Transverse colon (tissue), 4 donors: ENCODE measurements at regions not wholly inside any gene's neighbourhood (a gene's known extent, or its start where the extent isn't known, plus 50 kb on each side); places are given as distances from the start of the nearest gene placed in this dataset.
"Not testable (repeated sequence)": the region's sequence is repeated elsewhere in the genome, so short reads cannot be mapped to it uniquely, and the experiment has no call there.

Experiments
- DNase-seq: peaks from one replicate; pipeline ENCODE4 v3.0.0-alpha.2; 2019
- H3K27ac ChIP-seq, 4 donors: fragments of 200-600 bp; sonication (generic); 2 replicates each; pipeline ENCODE4 v1.5.1; 2016 to 2018; ENCODE audit warnings: inconsistent platforms in 4 of 4
- H3K27me3 ChIP-seq: fragments of 200-600 bp; sonication (generic); 2 replicates; pipeline ENCODE4 v1.5.1; 2017; ENCODE audit warnings: inconsistent platforms
- H3K36me3 ChIP-seq, 4 donors: fragments of 200-600 bp; sonication (generic); 2 replicates each; pipeline ENCODE4 v1.5.1; 2017 to 2019; ENCODE audit warnings: inconsistent platforms in 4 of 4
- H3K4me1 ChIP-seq, 4 donors: fragments of 200-600 bp; sonication (generic); 2 replicates each; pipeline ENCODE4 v1.5.1; 2017 to 2020; ENCODE audit warnings: inconsistent platforms in 4 of 4
- H3K4me3 ChIP-seq, 4 donors: fragments of 200-600 bp; sonication (generic); 1 replicate in 1 of 4; 2 replicates in 3 of 4; pipeline versions ENCODE4 v1.5.1 to v1.6.1; 2017 to 2019; ENCODE audit warnings: inconsistent platforms in 4 of 4
- H3K9me3 ChIP-seq, 2 donors: fragments of 200-600 bp; sonication (generic); 2 replicates each; pipeline ENCODE4 v1.5.1; 2017 to 2019; ENCODE audit warnings: inconsistent platforms in 2 of 2
- CTCF ChIP-seq, 5 experiments: fragments of 200-600 bp in 3 of 5; fragments of 450-650 bp in 2 of 5; sonication (generic) in 3 of 5; IDR thresholded peaks; 1 replicate in 2 of 5; 2 replicates in 3 of 5; pipeline ENCODE4 v1.5.1; 2016 to 2017; ENCODE audit warnings: antibody characterized with exemption in 5 of 5, inconsistent platforms in 3 of 5, mild to moderate bottlenecking in 2 of 5, moderate library complexity in 1 of 5
- EP300 ChIP-seq: sonication (generic); formaldehyde crosslinking; IDR thresholded peaks from one replicate; pipeline ENCODE4 v1.6.1; 2017; ENCODE audit warnings: antibody characterized with exemption, low read depth
- POLR2A ChIP-seq: fragments of 450-650 bp; IDR thresholded peaks from one replicate; pipeline ENCODE4 v1.6.1; 2016; ENCODE audit warnings: antibody characterized with exemption, mild to moderate bottlenecking, moderate library complexity
- POLR2AphosphoS5 ChIP-seq, 3 donors: sonication (generic); formaldehyde crosslinking; IDR thresholded peaks; one replicate each; pipeline ENCODE4 v1.6.1; 2016; ENCODE audit warnings: antibody characterized with exemption in 3 of 3
- WGBS, 2 donors: methylation state at CpG; one replicate each; pipeline ENCODE4 v1.1.5; 2018; ENCODE audit warnings: low coverage in 1 of 2; 5-methylcytosine and 5-hydroxymethylcytosine counted together
- in situ Hi-C, 4 donors: fragments of 200-750 bp; cut with MboI; loops; one replicate each; pipeline versions ENCODE4 v1.15.0 to v1.15.1; 2017; ENCODE audit warnings: low sequenced_read_pairs in 3 of 4, low pct_ligation_motif_present in 1 of 4, low pct_unique_long_range_greater_than_20kb in 1 of 4
- intact Hi-C: fragments of 100-400 bp; cut with DNase I; formaldehyde crosslinking; loops from one replicate; pipeline ENCODE4 v1.15.1; 2023; ENCODE audit warnings: low total_unique reads

- H3K4me1 ChIP-seq = peaks cover 0 to 5% (median 0%) of the 10 kb centered on the region in 4 donors
- no peak for DNase-seq
- peaks cover 0 to 4% of the 10 kb centered on the region in 2 donors for H3K9me3 ChIP-seq
- no peaks in the 10 kb centered on the region for H3K27me3 ChIP-seq
- intact Hi-C loops = no loop called here
- TF ChIP-seq CTCF (IDR thresholded peaks at IDR 0.05) (no peak), EP300 (no peak), POLR2A (no peak), POLR2AphosphoS5 (IDR thresholded peaks at IDR 0.05) (no peak)
- in situ Hi-C loops = no loop called here
- no peak overlapping the region for H3K27ac ChIP-seq
- H3K36me3 ChIP-seq = no peaks in the 10 kb centered on the region
- no peak overlapping the region for H3K4me3 ChIP-seq
Measured at GRCh38 chrX:155751131-155751530, 130.0 kb upstream of the VAMP7 start.

GRCh38 chrX:155747520-155747919 is 133.6 kb upstream of the VAMP7 start:
- intact Hi-C loops = loop anchor here (5.0 kb wide), 1 partner anchor 1305 kb away; the partner anchor contains the start of gene FAM50A
- TF ChIP-seq CTCF (IDR thresholded peaks at IDR 0.05) (no peak), EP300 (no peak), POLR2A (no peak)

GRCh38 chrX:155745792-155746191 is 133.0 kb upstream of the TMLHE start:
- Histone ChIP-seq H3K27me3 (no peaks in the 10 kb centered on the region), H3K27ac (peak overlapping the region in 2 of 4 donors; percentile 51 to 54), H3K4me3 (no peak overlapping the region), H3K4me1 (peaks cover 0 to 17% (median 2%) of the 10 kb centered on the region in 4 donors), H3K36me3 (no peaks in the 10 kb centered on the region), H3K9me3 (peaks cover 0 to 4% of the 10 kb centered on the region in 2 donors)
- TF ChIP-seq POLR2A (no peak), CTCF (IDR thresholded peaks at IDR 0.05) (no peak), EP300 (no peak), POLR2AphosphoS5 (IDR thresholded peaks at IDR 0.05) (no peak)
- in situ Hi-C loops (no loop called here), intact Hi-C loops (loop anchor here (5.0 kb wide), 1 partner anchor 1303 kb away; the partner anchor contains the start of gene FAM50A)
- DNase-seq = peak; percentile 66
- 26 to 50% methylated on average over 2 of the region's 2 CpGs for whole genome bisulfite sequencing, 2 donors

More at GRCh38 chrX:155747520-155747919, 133.6 kb upstream of the VAMP7 start:
- 24 to 35% methylated on average over 3 of the region's 3 CpGs for WGBS, 2 donors
- no peaks in the 10 kb centered on the region for H3K27me3 ChIP-seq
- peak; percentile 77 for DNase-seq
- H3K36me3 ChIP-seq = no peaks in the 10 kb centered on the region
- in situ Hi-C loops = no loop called here
- no peak overlapping the region for H3K27ac ChIP-seq
- peaks cover 0 to 17% (median 2%) of the 10 kb centered on the region in 4 donors for H3K4me1 ChIP-seq
- no peak overlapping the region for H3K4me3 ChIP-seq
- peaks cover 0 to 4% of the 10 kb centered on the region in 2 donors for H3K9me3 ChIP-seq

- intact Hi-C loops = no loop called here
- Histone ChIP-seq H3K9me3 (peaks cover 0 to 4% of the 10 kb centered on the region in 2 donors), H3K4me1 (peaks cover 0 to 17% (median 2%) of the 10 kb centered on the region in 4 donors), H3K36me3 (no peaks in the 10 kb centered on the region), H3K4me3 (peak overlapping the region in 1 of 4 donors; percentile 20), H3K27ac (peak overlapping the region in 2 of 4 donors; percentile 33 to 54), H3K27me3 (no peaks in the 10 kb centered on the region)
- in situ Hi-C loops = no loop called here
- no peak for DNase-seq
- 40 to 52% methylated on average over 2 of the region's 2 CpGs for WGBS, 2 donors
- TF ChIP-seq POLR2A (no peak), CTCF (IDR thresholded peaks at IDR 0.05) (no peak), EP300 (no peak), POLR2AphosphoS5 (IDR thresholded peaks at IDR 0.05) (no peak)
Measured at GRCh38 chrX:155744534-155744933, 131.8 kb upstream of the TMLHE start.

- intact Hi-C loops, H3K27me3 ChIP-seq, DNase-seq, in situ Hi-C loops, H3K27ac ChIP-seq, H3K9me3 ChIP-seq, H3K4me1 ChIP-seq, H3K36me3 ChIP-seq, H3K4me3 ChIP-seq: not testable (repeated sequence)
- 60 to 77% methylated on average over 1 to 5 of the region's 5 CpGs for WGBS, 2 donors
Measured at GRCh38 chrX:155728335-155728734, 115.6 kb upstream of the TMLHE start.
